ENCODE measurements at regions not wholly inside any gene's neighbourhood (a gene's known extent, or its start where the extent isn't known, plus 50 kb on each side); places are given as distances from the start of the nearest gene placed in this dataset.

GRCh38 chr1:237983496-237983895 is 92.8 kb upstream of the ZP4 start:
- DNase-seq, result no peak
- no peak for ATAC-seq
- no peaks in the 10 kb centered on the region for H3K36me3 ChIP-seq (ENCODE audit: low read depth)
- no peaks in the 10 kb centered on the region for H3K4me1 ChIP-seq (ENCODE audit: low read depth)
- TF ChIP-seq CTCF (IDR thresholded peaks at IDR 0.05), result no peak
- H3K4me3 ChIP-seq, result no peak overlapping the region
- intact Hi-C loops (cut with DNase I, micrococcal nuclease), result no loop called here
- H3K9me3 ChIP-seq, result no peaks in the 10 kb centered on the region

GRCh38 chr1:237981223-237981622 is 90.5 kb upstream of the ZP4 start:
- Histone ChIP-seq H3K9me3 (no peaks in the 10 kb centered on the region), H3K4me3 (no peak overlapping the region), H3K36me3 (ENCODE audit: low read depth) (no peaks in the 10 kb centered on the region), H3K4me1 (ENCODE audit: low read depth) (no peaks in the 10 kb centered on the region)
- no peak for TF ChIP-seq CTCF (IDR thresholded peaks at IDR 0.05)
- intact Hi-C loops (cut with DNase I, micrococcal nuclease), result no loop called here
- ATAC-seq (no peak), DNase-seq (no peak)

- H3K36me3 ChIP-seq (ENCODE audit: low read depth), result no peaks in the 10 kb centered on the region
- no peak overlapping the region for H3K4me3 ChIP-seq
- ATAC-seq (no peak), DNase-seq (no peak)
- H3K4me1 ChIP-seq (ENCODE audit: low read depth), result no peaks in the 10 kb centered on the region
- H3K9me3 ChIP-seq, result no peaks in the 10 kb centered on the region
- no peak for TF ChIP-seq CTCF (IDR thresholded peaks at IDR 0.05)
- intact Hi-C loops (cut with DNase I, micrococcal nuclease), result no loop called here
Observed at GRCh38 chr1:237976331-237976730, 85.6 kb upstream of the ZP4 start.

GRCh38 chr1:237975903-237976302 is 85.2 kb upstream of the ZP4 start:
- no peaks in the 10 kb centered on the region for H3K9me3 ChIP-seq
- no peaks in the 10 kb centered on the region for H3K36me3 ChIP-seq (ENCODE audit: low read depth)
- TF ChIP-seq CTCF (IDR thresholded peaks at IDR 0.05), result no peak
- H3K4me3 ChIP-seq, result no peak overlapping the region
- intact Hi-C loops (cut with DNase I, micrococcal nuclease), result no loop called here
- DNase-seq (no peak), ATAC-seq (no peak)
- H3K4me1 ChIP-seq (ENCODE audit: low read depth), result no peaks in the 10 kb centered on the region

- intact Hi-C loops (cut with DNase I, micrococcal nuclease), result no loop called here
- TF ChIP-seq CTCF (IDR thresholded peaks at IDR 0.05), result no peak
- Histone ChIP-seq H3K4me1 (ENCODE audit: low read depth) (no peaks in the 10 kb centered on the region), H3K4me3 (no peak overlapping the region), H3K36me3 (ENCODE audit: low read depth) (no peaks in the 10 kb centered on the region), H3K9me3 (no peaks in the 10 kb centered on the region)
- ATAC-seq (no peak), DNase-seq (no peak)
Observed at GRCh38 chr1:237975376-237975775, 84.7 kb upstream of the ZP4 start.

- H3K4me1 ChIP-seq (ENCODE audit: low read depth), result no peaks in the 10 kb centered on the region
- H3K36me3 ChIP-seq (ENCODE audit: low read depth), result no peaks in the 10 kb centered on the region
- no peak overlapping the region for H3K4me3 ChIP-seq
- DNase-seq, result no peak
- no peak for ATAC-seq
- H3K9me3 ChIP-seq, result no peaks in the 10 kb centered on the region
- TF ChIP-seq CTCF (IDR thresholded peaks at IDR 0.05), result no peak
- intact Hi-C loops (cut with DNase I, micrococcal nuclease), result no loop called here
Observed at GRCh38 chr1:237972186-237972585, 81.5 kb upstream of the ZP4 start.

All from mucosa of descending colon (tissue), 3 donors.